Type B pancreatic cell (in vitro differentiated cells): ENCODE measurements at regions not wholly inside any gene's neighbourhood (a gene's known extent, or its start where the extent isn't known, plus 50 kb on each side); places are given as distances from the start of the nearest gene placed in this dataset.

Experiments used
- DNase-seq: peaks from one replicate; pipeline ENCODE4 v3.0.0; 2021; ENCODE audit warnings: mixed read lengths; ENCODE audit not compliant: unreplicated experiment; ENCODE audit errors: extremely low spot score
- H3K27ac Mint-ChIP-seq: 2 replicates; pipeline ENCODE4 v1.8.0; 2021; ENCODE audit warnings: mild to moderate bottlenecking, mixed read lengths
- H3K27me3 Mint-ChIP-seq: 2 replicates; pipeline ENCODE4 v1.8.0; 2021; ENCODE audit warnings: mixed read lengths
- H3K36me3 Mint-ChIP-seq: 2 replicates; pipeline ENCODE4 v1.8.0; 2021; ENCODE audit warnings: mixed read lengths
- H3K4me1 Mint-ChIP-seq: one replicate; pipeline ENCODE4 v1.8.0; 2021; ENCODE audit warnings: mixed read lengths; ENCODE audit not compliant: unreplicated experiment
- H3K4me3 Mint-ChIP-seq: 2 replicates; pipeline ENCODE4 v1.8.0; 2021; ENCODE audit warnings: mild to moderate bottlenecking, mixed read lengths
- H3K9me3 Mint-ChIP-seq: 2 replicates; pipeline ENCODE4 v1.8.0; 2021; ENCODE audit warnings: mixed read lengths
- CTCF ChIP-seq: fragments of 200-600 bp; sonication (generic); conservative IDR thresholded peaks from 2 replicates; pipeline ENCODE4 v1.5.0; 2021; ENCODE audit warnings: antibody characterized with exemption, mild to moderate bottlenecking

GRCh38 chr1:162941024-162941423, 80.0 kb upstream of the CCDC190 start:
- Mint-ChIP-seq H3K4me3 (no peak overlapping the region), H3K36me3 (no peaks in the 10 kb centered on the region), H3K27me3 (no peaks in the 10 kb centered on the region), H3K27ac (no peak overlapping the region), H3K4me1 (peaks cover 22% of the 10 kb centered on the region), H3K9me3 (no peaks in the 10 kb centered on the region)
- DNase-seq = no peak
- no peak for TF ChIP-seq CTCF

GRCh38 chr1:162939035-162939434, 78.1 kb upstream of the CCDC190 start:
- TF ChIP-seq CTCF = no peak
- no peaks in the 10 kb centered on the region for H3K36me3 Mint-ChIP-seq
- H3K9me3 Mint-ChIP-seq = peaks cover 4% of the 10 kb centered on the region

GRCh38 chr1:162937716-162938395, 76.9 kb upstream of the CCDC190 start:
- Mint-ChIP-seq H3K4me1 (peaks cover 10% of the 10 kb centered on the region), H3K9me3 (peaks cover 4% of the 10 kb centered on the region), H3K36me3 (no peaks in the 10 kb centered on the region), H3K27ac (no peak overlapping the region), H3K27me3 (no peaks in the 10 kb centered on the region), H3K4me3 (no peak overlapping the region)
- no peak for TF ChIP-seq CTCF
- DNase-seq = no peak

More at GRCh38 chr1:162939035-162939434, 78.1 kb upstream of the CCDC190 start:
- Mint-ChIP-seq H3K27me3 (no peaks in the 10 kb centered on the region), H3K4me1 (peaks cover 13% of the 10 kb centered on the region), H3K4me3 (no peak overlapping the region), H3K27ac (no peak overlapping the region)
- no peak for DNase-seq

GRCh38 chr1:162930976-162931560, 70.1 kb upstream of the CCDC190 start:
- H3K27ac Mint-ChIP-seq = no peak overlapping the region

GRCh38 chr1:162930532-162930931, 69.6 kb upstream of the CCDC190 start:
- peaks cover 5% of the 10 kb centered on the region for H3K4me1 Mint-ChIP-seq
- H3K4me3 Mint-ChIP-seq = no peak overlapping the region
- no peak for TF ChIP-seq CTCF
- DNase-seq = no peak
- H3K9me3 Mint-ChIP-seq = peaks cover 4% of the 10 kb centered on the region
- no peaks in the 10 kb centered on the region for H3K27me3 Mint-ChIP-seq
- no peak overlapping the region for H3K27ac Mint-ChIP-seq
- H3K36me3 Mint-ChIP-seq = no peaks in the 10 kb centered on the region

More at GRCh38 chr1:162930976-162931560, 70.1 kb upstream of the CCDC190 start:
- Mint-ChIP-seq H3K27me3 (no peaks in the 10 kb centered on the region), H3K9me3 (peaks cover 4% of the 10 kb centered on the region), H3K4me3 (no peak overlapping the region), H3K36me3 (no peaks in the 10 kb centered on the region), H3K4me1 (peaks cover 5% of the 10 kb centered on the region)
- TF ChIP-seq CTCF = no peak
- DNase-seq = no peak
